ENCODE measurements at regions not wholly inside any gene's neighbourhood (a gene's known extent, or its start where the extent isn't known, plus 50 kb on each side); places are given as distances from the start of the nearest gene placed in this dataset.

GRCh38 chr1:101389547-101389929, 152.7 kb downstream of the S1PR1 start:
- no peak overlapping the region for H3K4me3 ChIP-seq
- no peaks in the 10 kb centered on the region for H3K36me3 ChIP-seq
- intact Hi-C loops (cut with micrococcal nuclease) = no loop called here
- no peak overlapping the region for H3K27ac ChIP-seq (replicated peaks)
- no peaks in the 10 kb centered on the region for H3K4me1 ChIP-seq
- no peak for TF ChIP-seq CTCF (IDR thresholded peaks at IDR 0.05; ENCODE audit: borderline replicate concordance)
- no peaks in the 10 kb centered on the region for H3K27me3 ChIP-seq (ENCODE audit: low read depth)
- DNase-seq = no peak
- no peaks in the 10 kb centered on the region for H3K9me3 ChIP-seq (replicated peaks)

GRCh38 chr1:101392552-101392951, 155.7 kb downstream of the S1PR1 start:
- no peaks in the 10 kb centered on the region for H3K9me3 ChIP-seq (replicated peaks)
- intact Hi-C loops (cut with micrococcal nuclease) = no loop called here

GRCh38 chr1:101394041-101394440, 157.2 kb downstream of the S1PR1 start:
- H3K9me3 ChIP-seq (replicated peaks) = no peaks in the 10 kb centered on the region
- intact Hi-C loops (cut with micrococcal nuclease) = no loop called here

More at GRCh38 chr1:101392552-101392951, 155.7 kb downstream of the S1PR1 start:
- Histone ChIP-seq H3K27me3 (ENCODE audit: low read depth) (peaks cover 14% of the 10 kb centered on the region), H3K27ac (replicated peaks) (no peak overlapping the region), H3K4me1 (no peaks in the 10 kb centered on the region), H3K4me3 (no peak overlapping the region), H3K36me3 (no peaks in the 10 kb centered on the region)
- DNase-seq = no peak
- no peak for TF ChIP-seq CTCF (IDR thresholded peaks at IDR 0.05; ENCODE audit: borderline replicate concordance)

GRCh38 chr1:101399222-101399621, 162.4 kb downstream of the S1PR1 start:
- Histone ChIP-seq H3K36me3 (no peaks in the 10 kb centered on the region), H3K4me3 (no peak overlapping the region), H3K9me3 (replicated peaks) (no peaks in the 10 kb centered on the region), H3K4me1 (no peaks in the 10 kb centered on the region), H3K27me3 (ENCODE audit: low read depth) (peaks cover 14% of the 10 kb centered on the region), H3K27ac (replicated peaks) (no peak overlapping the region)
- no peak for TF ChIP-seq CTCF (IDR thresholded peaks at IDR 0.05; ENCODE audit: borderline replicate concordance)
- intact Hi-C loops (cut with micrococcal nuclease) = no loop called here
- DNase-seq = no peak

More at GRCh38 chr1:101394041-101394440, 157.2 kb downstream of the S1PR1 start:
- Histone ChIP-seq H3K27me3 (ENCODE audit: low read depth) (peaks cover 14% of the 10 kb centered on the region), H3K4me1 (no peaks in the 10 kb centered on the region), H3K27ac (replicated peaks) (no peak overlapping the region), H3K36me3 (no peaks in the 10 kb centered on the region), H3K4me3 (no peak overlapping the region)
- no peak for DNase-seq
- TF ChIP-seq CTCF (IDR thresholded peaks at IDR 0.05; ENCODE audit: borderline replicate concordance) = no peak

GRCh38 chr1:101406271-101406670, 169.5 kb downstream of the S1PR1 start:
- Histone ChIP-seq H3K27ac (replicated peaks) (no peak overlapping the region), H3K9me3 (replicated peaks) (peaks cover 2% of the 10 kb centered on the region), H3K4me1 (no peaks in the 10 kb centered on the region), H3K36me3 (no peaks in the 10 kb centered on the region), H3K27me3 (ENCODE audit: low read depth) (peaks cover 3% of the 10 kb centered on the region), H3K4me3 (no peak overlapping the region)
- intact Hi-C loops (cut with micrococcal nuclease) = no loop called here
- DNase-seq = no peak
- no peak for TF ChIP-seq CTCF (IDR thresholded peaks at IDR 0.05; ENCODE audit: borderline replicate concordance)

- H3K4me1 ChIP-seq = no peaks in the 10 kb centered on the region
- H3K27ac ChIP-seq (replicated peaks) = no peak overlapping the region
- H3K4me3 ChIP-seq = no peak overlapping the region
- no peak for TF ChIP-seq CTCF (IDR thresholded peaks at IDR 0.05; ENCODE audit: borderline replicate concordance)
- peaks cover 4% of the 10 kb centered on the region for H3K9me3 ChIP-seq (replicated peaks)
- H3K27me3 ChIP-seq (ENCODE audit: low read depth) = peaks cover 3% of the 10 kb centered on the region
- intact Hi-C loops (cut with micrococcal nuclease) = no loop called here
- no peak for DNase-seq
- no peaks in the 10 kb centered on the region for H3K36me3 ChIP-seq
These were observed 169.9 kb downstream of the S1PR1 start for GRCh38 chr1:101406681-101407080.
